ENCODE measurements at regions not wholly inside any gene's neighbourhood (a gene's known extent, or its start where the extent isn't known, plus 50 kb on each side); places are given as distances from the start of the nearest gene placed in this dataset.

GRCh38 chr22:48661984-48662383 lies 1165.7 kb downstream of the BRD1 start:
- DNase-seq (ENCODE audit: low read depth): no peak

- no peak for DNase-seq (ENCODE audit: low read depth)
These were observed 1166.6 kb downstream of the BRD1 start for GRCh38 chr22:48660790-48661740.

- no peak for DNase-seq (ENCODE audit: low read depth)
These were observed 1167.4 kb downstream of the BRD1 start for GRCh38 chr22:48660104-48660789.

- DNase-seq (ENCODE audit: low read depth): no peak
These were observed 1168.2 kb downstream of the BRD1 start for GRCh38 chr22:48659404-48659996.

GRCh38 chr22:48658871-48659270 lies 1168.8 kb downstream of the BRD1 start:
- DNase-seq (ENCODE audit: low read depth): no peak

- no peak for DNase-seq (ENCODE audit: low read depth)
These were observed 1169.4 kb downstream of the BRD1 start for GRCh38 chr22:48658246-48658645.

- no peak for DNase-seq (ENCODE audit: low read depth)
These were observed 1173.2 kb downstream of the BRD1 start for GRCh38 chr22:48654492-48654891.

- no peak for DNase-seq (ENCODE audit: low read depth)
These were observed 1173.7 kb downstream of the BRD1 start for GRCh38 chr22:48653929-48654328.

GRCh38 chr22:48653306-48653705 lies 1174.4 kb downstream of the BRD1 start:
- no peak for DNase-seq (ENCODE audit: low read depth)

GRCh38 chr22:48652796-48653195 lies 1174.9 kb downstream of the BRD1 start:
- no peak for DNase-seq (ENCODE audit: low read depth)

- no peak for DNase-seq (ENCODE audit: low read depth)
These were observed 1175.6 kb downstream of the BRD1 start for GRCh38 chr22:48651981-48652538.

GRCh38 chr22:48651036-48651890 lies 1176.4 kb downstream of the BRD1 start:
- DNase-seq (ENCODE audit: low read depth): no peak

GRCh38 chr22:48650323-48651035 lies 1177.2 kb downstream of the BRD1 start:
- DNase-seq (ENCODE audit: low read depth): no peak

- no peak for DNase-seq (ENCODE audit: low read depth)
These were observed 1178.2 kb downstream of the BRD1 start for GRCh38 chr22:48649466-48649865.

- no peak for DNase-seq (ENCODE audit: low read depth)
These were observed 1178.6 kb downstream of the BRD1 start for GRCh38 chr22:48649031-48649430.

- no peak for DNase-seq (ENCODE audit: low read depth)
These were observed 1179.8 kb downstream of the BRD1 start for GRCh38 chr22:48647606-48648515.

GRCh38 chr22:48647051-48647450 lies 1180.6 kb downstream of the BRD1 start:
- DNase-seq (ENCODE audit: low read depth): no peak

GRCh38 chr22:48646216-48646925 lies 1181.3 kb downstream of the BRD1 start:
- no peak for DNase-seq (ENCODE audit: low read depth)

GRCh38 chr22:48645766-48646165 lies 1181.9 kb downstream of the BRD1 start:
- no peak for DNase-seq (ENCODE audit: low read depth)
